ENCODE measurements at regions not wholly inside any gene's neighbourhood (a gene's known extent, or its start where the extent isn't known, plus 50 kb on each side); places are given as distances from the start of the nearest gene placed in this dataset.

GRCh38 chr3:105195260-105195659, 171.4 kb upstream of the ALCAM start:
- in situ Hi-C loops (cut with MboI; ENCODE audit: low sequenced_read_pairs), result no loop called here

DNA sequence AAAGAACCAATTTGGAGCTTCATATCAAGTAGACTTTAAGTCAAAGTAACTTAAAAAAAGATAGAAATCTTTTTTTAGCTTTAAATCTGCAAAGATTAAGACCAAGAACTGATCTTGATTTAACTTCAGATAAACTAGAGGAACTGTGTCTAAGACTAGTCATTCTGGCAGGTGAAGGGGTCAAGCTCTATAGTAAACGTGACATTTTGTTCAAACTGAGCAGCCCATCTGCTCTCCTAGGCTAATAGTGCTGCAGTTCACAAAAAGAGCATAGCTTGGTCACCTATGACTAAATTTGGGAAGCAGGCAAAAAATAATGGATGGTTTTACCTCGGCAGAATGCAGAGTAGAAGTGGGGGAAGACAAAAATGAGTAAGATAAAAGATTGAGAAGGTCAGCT, 168.8 kb upstream of the ALCAM start:
- in situ Hi-C loops (cut with MboI; ENCODE audit: low sequenced_read_pairs), result no loop called here

- in situ Hi-C loops (cut with MboI; ENCODE audit: low sequenced_read_pairs), result no loop called here
These were observed 167.5 kb upstream of the ALCAM start for GRCh38 chr3:105199217-105199616.

- in situ Hi-C loops (cut with MboI; ENCODE audit: low sequenced_read_pairs), result no loop called here
These were observed 156.6 kb upstream of the ALCAM start for GRCh38 chr3:105210141-105210540.

- in situ Hi-C loops (cut with MboI; ENCODE audit: low sequenced_read_pairs), result no loop called here
These were observed 152.1 kb upstream of the ALCAM start for GRCh38 chr3:105214590-105214989.

GRCh38 chr3:105222568-105223093, 144.1 kb upstream of the ALCAM start:
- in situ Hi-C loops (cut with MboI; ENCODE audit: low sequenced_read_pairs), result no loop called here

GRCh38 chr3:105223815-105224214, 142.9 kb upstream of the ALCAM start:
- in situ Hi-C loops (cut with MboI; ENCODE audit: low sequenced_read_pairs), result no loop called here

DNA sequence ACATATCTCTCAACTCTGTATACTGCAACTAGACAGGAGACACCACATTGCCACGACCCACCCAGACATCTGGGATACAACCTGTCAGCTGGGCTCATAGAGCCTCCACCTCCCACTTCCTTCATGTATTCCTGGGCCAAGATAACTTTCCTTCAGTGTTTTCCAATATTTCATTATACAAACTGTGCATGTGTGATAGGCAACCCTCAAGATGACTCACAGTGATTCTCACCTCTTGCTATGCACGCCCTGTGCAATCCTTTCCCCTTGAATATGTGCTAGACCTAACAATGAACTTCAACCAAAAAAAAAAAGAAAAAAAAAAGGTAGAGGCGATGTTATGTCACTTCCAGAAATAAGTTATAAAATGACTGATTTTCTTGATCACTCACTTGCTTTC, 138.0 kb upstream of the ALCAM start:
- in situ Hi-C loops (cut with MboI; ENCODE audit: low sequenced_read_pairs), result no loop called here

DNA sequence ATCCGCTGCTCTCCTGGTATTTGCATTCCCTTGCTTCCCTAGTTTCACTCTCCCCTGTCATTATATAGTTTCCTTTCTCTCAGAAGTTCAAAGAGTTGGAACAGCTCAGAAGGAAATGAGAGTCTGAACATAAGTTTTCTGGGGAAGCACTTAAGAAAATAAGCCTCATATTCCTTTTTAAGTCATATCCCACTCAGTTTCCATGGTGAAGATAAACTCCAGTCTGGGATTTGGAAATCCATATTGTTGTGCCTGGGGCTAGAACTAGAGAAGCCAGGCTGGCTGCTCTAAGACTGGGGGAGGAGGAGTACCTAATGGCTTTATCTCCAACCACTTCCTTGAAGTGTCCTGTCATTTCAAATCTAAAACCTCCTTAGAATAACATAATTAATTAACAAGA, 134.2 kb upstream of the ALCAM start:
- in situ Hi-C loops (cut with MboI; ENCODE audit: low sequenced_read_pairs), result no loop called here

GRCh38 chr3:105233010-105233409, 133.7 kb upstream of the ALCAM start:
- in situ Hi-C loops (cut with MboI; ENCODE audit: low sequenced_read_pairs), result no loop called here

- in situ Hi-C loops (cut with MboI; ENCODE audit: low sequenced_read_pairs), result no loop called here
These were observed 131.5 kb upstream of the ALCAM start for GRCh38 chr3:105235221-105235620.

- in situ Hi-C loops (cut with MboI; ENCODE audit: low sequenced_read_pairs), result no loop called here
These were observed 130.9 kb upstream of the ALCAM start for GRCh38 chr3:105235785-105236184.

DNA sequence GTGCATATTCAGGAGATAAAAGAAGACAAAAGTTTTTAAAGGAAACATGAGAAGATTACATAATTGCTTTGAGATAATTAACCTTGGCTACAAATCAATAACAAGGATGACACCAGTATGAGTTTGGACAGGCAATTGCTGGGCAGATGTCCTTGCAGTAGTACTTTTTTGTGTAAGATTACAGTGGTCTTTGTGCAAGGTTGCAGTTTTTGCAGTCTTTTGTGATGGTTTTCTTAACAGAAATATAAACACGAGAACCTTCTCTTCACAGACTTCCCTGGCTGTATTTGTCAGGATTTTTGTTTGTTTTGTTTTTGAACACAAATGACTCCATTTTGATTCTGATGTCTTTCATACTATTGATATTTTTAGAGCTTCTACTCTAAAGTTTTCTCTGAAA, 128.3 kb upstream of the ALCAM start:
- in situ Hi-C loops (cut with MboI; ENCODE audit: low sequenced_read_pairs), result no loop called here

- in situ Hi-C loops (cut with MboI; ENCODE audit: low sequenced_read_pairs), result no loop called here
These were observed 123.6 kb upstream of the ALCAM start for GRCh38 chr3:105243076-105243475.

GRCh38 chr3:105246536-105246935, 120.2 kb upstream of the ALCAM start:
- in situ Hi-C loops (cut with MboI; ENCODE audit: low sequenced_read_pairs), result no loop called here

DNA sequence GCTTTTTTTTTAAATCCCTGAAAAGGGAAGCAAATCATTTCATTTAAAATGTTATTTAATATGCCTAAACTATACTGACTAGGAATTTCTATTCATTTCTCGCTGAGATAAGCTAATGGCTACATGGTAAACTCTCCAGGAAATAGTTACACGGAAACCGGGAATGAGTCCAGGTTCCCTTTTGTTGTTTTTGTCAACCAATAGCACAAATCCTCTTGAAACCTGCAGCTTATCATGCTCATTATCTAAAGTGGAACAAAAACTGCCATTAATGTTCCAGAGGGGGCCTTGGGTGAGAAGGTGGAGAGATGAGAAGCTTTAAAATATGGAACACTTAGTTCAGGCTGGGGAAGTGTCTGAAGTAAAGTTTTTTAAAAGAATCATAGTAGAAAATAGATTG, 113.5 kb upstream of the ALCAM start:
- in situ Hi-C loops (cut with MboI; ENCODE audit: low sequenced_read_pairs), result no loop called here

GRCh38 chr3:105254154-105254553, 112.6 kb upstream of the ALCAM start:
- in situ Hi-C loops (cut with MboI; ENCODE audit: low sequenced_read_pairs), result no loop called here

- in situ Hi-C loops (cut with MboI; ENCODE audit: low sequenced_read_pairs), result no loop called here
These were observed 111.4 kb upstream of the ALCAM start for GRCh38 chr3:105255350-105255749.

GRCh38 chr3:105259496-105259895, 107.2 kb upstream of the ALCAM start:
- in situ Hi-C loops (cut with MboI; ENCODE audit: low sequenced_read_pairs), result no loop called here

DNA sequence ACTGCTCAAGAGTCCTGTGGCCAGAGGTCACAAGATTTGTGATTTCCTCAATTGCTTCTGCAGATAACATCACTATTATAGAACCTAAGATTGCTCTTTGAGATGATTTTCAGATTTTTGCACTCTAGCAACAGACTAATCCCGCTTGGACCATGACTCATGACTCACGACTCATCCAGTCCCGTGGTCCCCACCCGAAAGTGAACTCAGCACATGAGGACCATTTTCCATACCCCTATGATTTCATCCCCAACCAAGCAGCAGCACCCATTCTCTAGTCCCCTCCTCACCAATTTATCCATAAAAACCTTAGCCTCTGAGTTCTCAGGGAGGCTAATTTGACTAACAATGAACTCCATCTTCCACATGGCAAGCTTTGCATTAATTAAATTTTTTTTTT, 106.3 kb upstream of the ALCAM start:
- in situ Hi-C loops (cut with MboI; ENCODE audit: low sequenced_read_pairs), result no loop called here

- in situ Hi-C loops (cut with MboI; ENCODE audit: low sequenced_read_pairs), result no loop called here
These were observed 92.2 kb upstream of the ALCAM start for GRCh38 chr3:105274536-105274935.

- in situ Hi-C loops (cut with MboI; ENCODE audit: low sequenced_read_pairs), result no loop called here
These were observed 91.8 kb upstream of the ALCAM start for GRCh38 chr3:105274958-105275357.

DNA sequence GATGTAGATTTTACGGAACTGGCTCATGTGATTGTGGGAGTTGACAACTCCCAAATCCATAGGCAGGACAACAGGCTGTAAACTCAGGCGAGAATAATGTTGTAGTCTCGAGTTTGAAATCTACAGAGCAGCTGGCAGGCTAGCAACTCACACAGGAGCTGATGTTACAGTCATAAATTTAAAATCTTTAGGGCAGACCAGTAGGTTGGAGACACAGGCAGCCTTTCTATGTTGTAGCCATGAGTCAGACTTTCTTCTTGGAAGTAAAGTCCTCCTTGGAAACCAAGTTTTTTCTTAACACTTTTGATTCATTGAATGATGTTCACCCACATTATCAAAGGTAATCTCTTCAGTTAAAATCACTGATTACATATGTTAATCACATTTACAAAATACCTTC, 89.1 kb upstream of the ALCAM start:
- in situ Hi-C loops (cut with MboI; ENCODE audit: low sequenced_read_pairs), result no loop called here

- in situ Hi-C loops (cut with MboI; ENCODE audit: low sequenced_read_pairs), result no loop called here
These were observed 88.0 kb upstream of the ALCAM start for GRCh38 chr3:105278688-105279087.

All from HL-60/S4 (cell line).